ENCODE measurements at regions not wholly inside any gene's neighbourhood (a gene's known extent, or its start where the extent isn't known, plus 50 kb on each side); places are given as distances from the start of the nearest gene placed in this dataset.
"Not testable (repeated sequence)": the region's sequence is repeated elsewhere in the genome, so short reads cannot be mapped to it uniquely, and the experiment has no call there.

DNA sequence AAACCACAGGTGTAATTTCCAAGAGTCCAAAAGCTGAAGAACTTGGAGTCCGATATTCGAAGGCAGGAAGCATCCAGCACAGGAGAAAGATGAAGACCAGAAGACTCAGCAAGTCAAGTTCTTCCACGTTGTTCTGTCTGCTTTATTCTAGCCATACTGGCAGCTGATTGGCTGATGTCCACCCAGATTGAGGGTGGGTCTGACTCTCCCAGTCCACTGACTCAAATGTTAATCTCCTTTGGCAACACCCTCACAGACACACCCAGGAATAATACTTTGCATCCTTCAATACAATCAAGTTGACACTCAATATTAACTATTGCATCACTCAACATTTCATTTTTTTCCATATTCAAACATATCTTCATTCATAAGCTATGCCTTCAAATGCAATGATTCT, 99.5 kb downstream of the SLC25A46 start:
- TF ChIP-seq YY1 (IDR thresholded peaks at IDR 0.05; ENCODE audit: insufficient read depth, insufficient read length); SUZ12 (IDR thresholded peaks at IDR 0.05; ENCODE audit: extremely low read depth, insufficient read depth, insufficient read length): not testable (repeated sequence)
